Osteoblast (primary cell): ENCODE measurements at regions not wholly inside any gene's neighbourhood (a gene's known extent, or its start where the extent isn't known, plus 50 kb on each side); places are given as distances from the start of the nearest gene placed in this dataset.

Experiments used
- DNase-seq: peaks from one replicate; pipeline ENCODE4 v3.0.0; 2011; ENCODE audit warnings: low spot score, mixed read lengths; ENCODE audit not compliant: insufficient read length; ENCODE audit errors: missing footprints
- H2AFZ ChIP-seq: 2 replicates; pipeline ENCODE4 v1.6.0; 2011; ENCODE audit warnings: mild to moderate bottlenecking, low read length
- H3K27ac ChIP-seq: 2 replicates; pipeline ENCODE4 v1.5.1; 2011; ENCODE audit warnings: mild to moderate bottlenecking, low read depth, low read length, moderate library complexity
- H3K27me3 ChIP-seq: 2 replicates; pipeline ENCODE4 v1.6.0; 2012; ENCODE audit warnings: mild to moderate bottlenecking, control low read depth, inconsistent platforms, low read length, moderate library complexity; ENCODE audit not compliant: insufficient read depth
- H3K36me3 ChIP-seq: 2 replicates; pipeline ENCODE4 v1.5.1; 2011; ENCODE audit warnings: mild to moderate bottlenecking, low read length, control low read depth, moderate library complexity; ENCODE audit not compliant: insufficient read depth
- H3K4me1 ChIP-seq: 2 replicates; pipeline ENCODE4 v1.5.1; 2011; ENCODE audit warnings: mild to moderate bottlenecking, low read length, control low read depth, moderate library complexity; ENCODE audit not compliant: insufficient read depth
- H3K4me2 ChIP-seq: 2 replicates; pipeline ENCODE4 v1.6.0; 2011; ENCODE audit warnings: mild to moderate bottlenecking, low read length; ENCODE audit not compliant: insufficient read depth
- H3K4me3 ChIP-seq: fragments of 200-600 bp; sonication (generic); 3 replicates; pipeline ENCODE4 v1.5.1; 2012; ENCODE audit warnings: mild to moderate bottlenecking, low read length, inconsistent platforms; ENCODE audit not compliant: insufficient read depth
- H3K79me2 ChIP-seq: 2 replicates; pipeline ENCODE4 v1.6.0; 2012; ENCODE audit warnings: mild to moderate bottlenecking, low read length, control low read depth, inconsistent platforms; ENCODE audit not compliant: insufficient read depth
- H3K9me3 ChIP-seq: 2 replicates; pipeline ENCODE4 v1.5.1; 2011; ENCODE audit warnings: low read depth, low read length, control low read depth
- H4K20me1 ChIP-seq: 2 replicates; pipeline ENCODE4 v1.6.0; 2012; ENCODE audit warnings: mild to moderate bottlenecking, low read length, control low read depth; ENCODE audit not compliant: insufficient read depth
- CTCF ChIP-seq: IDR thresholded peaks from 2 replicates; pipeline ENCODE4 v1.5.1; 2011; ENCODE audit warnings: mild to moderate bottlenecking, low read depth, low read length, moderate library complexity; ENCODE audit errors: extremely low read depth

DNA sequence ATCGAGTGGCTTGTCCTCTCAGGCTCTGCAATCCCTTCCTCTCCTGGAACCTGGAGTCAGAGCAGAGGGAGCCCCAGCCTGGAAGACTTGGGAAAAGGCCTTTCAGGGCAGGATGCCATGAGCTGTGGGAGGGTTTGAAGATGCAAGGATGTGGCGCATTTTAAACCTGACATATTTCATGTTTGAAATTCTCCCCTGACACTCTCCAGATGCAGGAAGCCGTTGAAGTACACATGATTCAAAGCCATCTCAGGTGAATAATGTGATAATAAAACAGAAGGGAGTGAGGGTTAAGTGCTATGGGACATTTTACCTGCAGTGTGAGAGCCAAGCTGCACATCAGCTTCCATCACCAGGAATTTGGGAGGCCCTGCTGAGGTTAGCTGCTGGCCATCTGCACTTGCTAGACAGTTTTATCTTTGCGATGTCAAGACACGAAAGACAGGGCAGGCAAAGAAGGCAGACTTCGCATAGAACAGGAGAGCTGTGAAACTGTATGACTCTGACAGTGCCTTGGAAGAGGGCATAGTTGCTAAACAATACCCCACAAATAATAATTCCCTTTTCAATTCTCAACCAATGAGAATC lies 159.1 kb upstream of the GDF10 start:
- Histone ChIP-seq H3K4me3 (no peak overlapping the region), H3K79me2 (no peaks in the 10 kb centered on the region), H4K20me1 (no peaks in the 10 kb centered on the region), H3K27ac (no peak overlapping the region), H3K36me3 (no peaks in the 10 kb centered on the region), H3K4me2 (no peak overlapping the region), H3K9me3 (no peaks in the 10 kb centered on the region), H2AFZ (no peak overlapping the region), H3K4me1 (peaks cover 26% of the 10 kb centered on the region), H3K27me3 (no peaks in the 10 kb centered on the region)
- TF ChIP-seq CTCF = no peak
- DNase-seq = no peak

- Histone ChIP-seq H3K4me3 (no peak overlapping the region), H3K79me2 (no peaks in the 10 kb centered on the region), H3K27me3 (no peaks in the 10 kb centered on the region), H4K20me1 (no peaks in the 10 kb centered on the region), H3K4me1 (peaks cover 22% of the 10 kb centered on the region), H3K27ac (no peak overlapping the region), H2AFZ (no peak overlapping the region), H3K4me2 (no peak overlapping the region), H3K36me3 (no peaks in the 10 kb centered on the region), H3K9me3 (no peaks in the 10 kb centered on the region)
- TF ChIP-seq CTCF = no peak
- DNase-seq = no peak
These were observed 158.6 kb upstream of the GDF10 start for GRCh38 chr10:47141349-47141748.

DNA sequence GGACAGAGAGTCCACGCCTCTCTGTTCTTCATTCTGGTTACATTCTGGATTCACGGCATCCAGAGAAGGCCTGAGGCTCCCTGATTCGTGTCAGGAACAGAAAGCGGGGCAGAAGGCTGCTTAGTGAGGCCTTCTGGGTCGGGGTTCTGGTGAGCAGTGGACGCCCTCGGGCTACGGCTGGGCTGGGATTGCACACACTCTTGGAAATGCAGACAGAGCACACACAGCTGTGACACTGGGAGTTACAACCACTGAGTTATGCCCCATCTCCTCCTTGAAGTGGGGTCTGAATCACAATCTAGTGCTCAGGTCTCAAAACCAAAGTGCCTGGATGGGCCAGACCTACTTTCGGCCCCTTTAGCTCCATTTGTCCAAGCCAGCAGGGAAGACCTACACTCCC lies 156.9 kb upstream of the GDF10 start:
- Histone ChIP-seq H3K9me3 (no peaks in the 10 kb centered on the region), H3K79me2 (no peaks in the 10 kb centered on the region), H2AFZ (no peak overlapping the region)

GRCh38 chr10:47143473-47143872 lies 156.5 kb upstream of the GDF10 start:
- TF ChIP-seq CTCF = no peak
- no peak overlapping the region for H3K4me3 ChIP-seq
- no peak overlapping the region for H2AFZ ChIP-seq
- H4K20me1 ChIP-seq = no peaks in the 10 kb centered on the region
- peaks cover 7% of the 10 kb centered on the region for H3K4me1 ChIP-seq
- no peaks in the 10 kb centered on the region for H3K79me2 ChIP-seq
- no peak overlapping the region for H3K27ac ChIP-seq
- no peaks in the 10 kb centered on the region for H3K9me3 ChIP-seq
- H3K27me3 ChIP-seq = no peaks in the 10 kb centered on the region
- no peak overlapping the region for H3K4me2 ChIP-seq
- no peaks in the 10 kb centered on the region for H3K36me3 ChIP-seq
- DNase-seq = peak; percentile 54

More for the DNA sequence above, 156.9 kb upstream of the GDF10 start:
- TF ChIP-seq CTCF = no peak
- no peak for DNase-seq
- Histone ChIP-seq H3K27me3 (no peaks in the 10 kb centered on the region), H4K20me1 (no peaks in the 10 kb centered on the region), H3K4me1 (peaks cover 9% of the 10 kb centered on the region), H3K4me3 (no peak overlapping the region), H3K27ac (no peak overlapping the region), H3K4me2 (no peak overlapping the region), H3K36me3 (no peaks in the 10 kb centered on the region)
